WTC11 (cell line): ENCODE measurements at regions not wholly inside any gene's neighbourhood (a gene's known extent, or its start where the extent isn't known, plus 50 kb on each side); places are given as distances from the start of the nearest gene placed in this dataset.

Experiments used
- ATAC-seq: fragments of 200-7000 bp; cut with Tn5 transposase; 2 replicates; pipeline ENCODE4 v1.10.0; 2021; ENCODE audit warnings: mild to moderate bottlenecking, moderate library complexity
- CTCF ChIA-PET: fragments of 300-600 bp; sonication (Branson Sonifier 250); formaldehyde crosslinking; loops from one replicate; lab custom pipeline; 2021; ENCODE audit warnings: antibody characterized with exemption; lab: Charles Lee
- POLR2A ChIA-PET: fragments of 350-600 bp; sonication (Branson Sonifier 250); formaldehyde crosslinking; loops from one replicate; lab custom pipeline; 2021; ENCODE audit warnings: antibody characterized with exemption; lab: Charles Lee
- DNase-seq: peaks from one replicate; pipeline ENCODE4 v3.0.0; 2021; ENCODE audit warnings: low spot score
- H3K27ac Mint-ChIP-seq: 2 replicates; pipeline ENCODE4 v1.8.0; 2021; ENCODE audit warnings: mixed read lengths
- H3K27me3 Mint-ChIP-seq: 2 replicates; pipeline ENCODE4 v1.8.0; 2021; ENCODE audit warnings: low read depth, mild to moderate bottlenecking, moderate library complexity, mixed read lengths
- H3K36me3 Mint-ChIP-seq: 2 replicates; pipeline ENCODE4 v1.8.0; 2021; ENCODE audit warnings: mixed read lengths
- H3K4me1 Mint-ChIP-seq: 2 replicates; pipeline ENCODE4 v1.8.0; 2022; ENCODE audit warnings: mixed read lengths
- H3K4me3 Mint-ChIP-seq: 2 replicates; pipeline ENCODE4 v1.8.0; 2021; ENCODE audit warnings: mild to moderate bottlenecking, moderate library complexity, mixed read lengths
- H3K9me3 Mint-ChIP-seq: 2 replicates; pipeline ENCODE4 v1.8.0; 2021; ENCODE audit warnings: mixed read lengths
- CREB1 ChIP-seq: sonication (generic); formaldehyde crosslinking; IDR thresholded peaks from 2 replicates; pipeline ENCODE4 v1.8.0; 2023; ENCODE audit warnings: mild to moderate bottlenecking, missing genetic modification reagents
- EMX1 ChIP-seq: fragments of 250-450 bp; sonication (Bioruptor Pico); IDR thresholded peaks from 2 replicates; pipeline ENCODE4 v1.8.0; 2021; ENCODE audit warnings: mild to moderate bottlenecking
- FOXK1 ChIP-seq: sonication (generic); formaldehyde crosslinking; IDR thresholded peaks from 2 replicates; pipeline ENCODE4 v1.8.0; 2022; ENCODE audit warnings: mild to moderate bottlenecking, moderate library complexity, missing genetic modification reagents
- HMGA2 ChIP-seq: fragments of 250-450 bp; sonication (Bioruptor Pico); IDR thresholded peaks from 2 replicates; pipeline ENCODE4 v1.4.0; 2021; ENCODE audit warnings: mild to moderate bottlenecking, moderate library complexity
- JAZF1 ChIP-seq: fragments of 250-450 bp; sonication (Bioruptor Pico); IDR thresholded peaks from 2 replicates; pipeline ENCODE4 v1.9.0; 2021; ENCODE audit warnings: moderate library complexity, mild to moderate bottlenecking, inconsistent platforms
- JUN ChIP-seq: sonication (generic); formaldehyde crosslinking; IDR thresholded peaks from 2 replicates; pipeline ENCODE4 v1.8.0; 2023; ENCODE audit warnings: mild to moderate bottlenecking, missing genetic modification reagents
- MYBL2 ChIP-seq: sonication (generic); formaldehyde crosslinking; IDR thresholded peaks from 2 replicates; pipeline ENCODE4 v1.8.1; 2023; ENCODE audit warnings: mild to moderate bottlenecking, moderate library complexity, missing genetic modification reagents
- NR1H2 ChIP-seq: sonication (generic); formaldehyde crosslinking; IDR thresholded peaks from 2 replicates; pipeline ENCODE4 v1.9.0; 2021; ENCODE audit warnings: mild to moderate bottlenecking, moderate library complexity, missing genetic modification reagents
- PRRX2 ChIP-seq: fragments of 250-450 bp; sonication (Bioruptor Pico); IDR thresholded peaks from 2 replicates; pipeline ENCODE4 v1.8.0; 2021; ENCODE audit warnings: mild to moderate bottlenecking
- SMAD3 ChIP-seq: sonication (generic); formaldehyde crosslinking; IDR thresholded peaks from 2 replicates; pipeline ENCODE4 v1.8.0; 2022; ENCODE audit warnings: missing genetic modification reagents, mild to moderate bottlenecking, borderline replicate concordance
- SMAD4 ChIP-seq: sonication (generic); formaldehyde crosslinking; IDR thresholded peaks from 2 replicates; pipeline ENCODE4 v1.8.0; 2022; ENCODE audit warnings: mild to moderate bottlenecking, missing genetic modification reagents
- ZNF138 ChIP-seq: sonication (generic); formaldehyde crosslinking; conservative IDR thresholded peaks from 2 replicates; pipeline ENCODE4 v1.8.1; 2022; ENCODE audit warnings: mild to moderate bottlenecking, moderate library complexity, missing genetic modification reagents
- ZNF396 ChIP-seq: fragments of 250-450 bp; sonication (Bioruptor Pico); IDR thresholded peaks from 2 replicates; pipeline ENCODE4 v1.8.0; 2021; ENCODE audit warnings: mild to moderate bottlenecking, moderate library complexity, borderline replicate concordance
- ZNF423 ChIP-seq: fragments of 250-450 bp; sonication (Bioruptor Pico); IDR thresholded peaks from 2 replicates; pipeline ENCODE4 v2.1.2; 2022; ENCODE audit warnings: mild to moderate bottlenecking, moderate library complexity
- TF ChIP-seq, protein P1 (sequence below): sonication (generic); formaldehyde crosslinking; IDR thresholded peaks from 2 replicates; pipeline ENCODE4 v1.8.0; 2022; ENCODE audit warnings: mild to moderate bottlenecking, missing genetic modification reagents
- TF ChIP-seq, protein P2 (sequence below): sonication (generic); formaldehyde crosslinking; IDR thresholded peaks from 2 replicates; pipeline ENCODE4 v1.8.1; 2023; ENCODE audit warnings: mild to moderate bottlenecking, missing genetic modification reagents, borderline replicate concordance
- TF ChIP-seq, protein P3 (sequence below): fragments of 250-450 bp; sonication (Bioruptor Pico); IDR thresholded peaks from 2 replicates; pipeline ENCODE4 v1.9.0; 2021; ENCODE audit warnings: mild to moderate bottlenecking
- TF ChIP-seq, protein P4 (sequence below): sonication (generic); formaldehyde crosslinking; conservative IDR thresholded peaks from 2 replicates; pipeline ENCODE4 v1.8.1; 2022; ENCODE audit warnings: mild to moderate bottlenecking, missing genetic modification reagents
- TF ChIP-seq, protein P5 (sequence below): sonication (generic); formaldehyde crosslinking; IDR thresholded peaks from 2 replicates; pipeline ENCODE4 v1.8.1; 2022; ENCODE audit warnings: low read depth, mild to moderate bottlenecking, moderate library complexity, missing genetic modification reagents, borderline replicate concordance
- TF ChIP-seq, protein P6 (sequence below): fragments of 250-450 bp; sonication (Bioruptor Pico); IDR thresholded peaks from 2 replicates; pipeline ENCODE4 v1.9.0; 2021; ENCODE audit warnings: mild to moderate bottlenecking, borderline replicate concordance
- TF ChIP-seq, protein P7 (sequence below): sonication (generic); formaldehyde crosslinking; IDR thresholded peaks from 2 replicates; pipeline ENCODE4 v1.8.0; 2023; ENCODE audit warnings: missing genetic modification reagents

DNA sequence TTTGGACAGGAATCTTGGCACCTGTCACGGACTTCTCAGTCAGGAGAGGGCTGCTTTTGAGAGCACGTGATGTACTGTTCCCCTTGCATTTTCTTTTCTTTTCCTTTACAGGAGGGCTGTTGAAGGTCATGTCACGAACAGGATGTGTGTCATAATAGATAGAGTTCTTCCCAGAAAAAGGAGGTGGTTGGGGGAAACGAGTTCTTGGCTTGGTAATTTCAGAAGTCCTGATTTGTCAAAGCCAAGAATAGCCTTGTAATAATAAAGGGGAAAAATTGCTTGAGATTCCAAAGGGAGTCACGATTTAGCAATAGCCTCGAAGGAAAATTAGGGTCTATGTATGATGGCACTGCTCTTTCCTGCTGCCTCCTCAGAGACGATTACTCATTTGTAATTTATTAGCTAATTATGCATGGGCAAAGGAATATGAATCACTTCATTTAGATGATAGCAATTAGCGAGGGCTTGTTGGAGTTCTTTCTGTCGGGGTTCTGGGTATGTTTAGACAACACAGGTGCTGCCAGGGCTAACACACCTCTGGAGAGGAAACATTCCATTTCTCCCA is 277.7 kb upstream of the N4BP1 start:
- ChIA-PET POLR2A (no interaction called here), CTCF (interaction anchor here (1.2 kb wide), 1 partner anchor 24 kb away, joined by 5 read pairs; no protein-coding TSS in a partner anchor)
- DNase-seq (no peak), ATAC-seq (no peak)
- peaks cover 11% of the 10 kb centered on the region for H3K4me1 Mint-ChIP-seq
- TF ChIP-seq EMX1 (CRISPR knock-in tag) (no peak), FOXK1 (CRISPR knock-in tag) (no peak), HMGA2 (CRISPR knock-in tag) (no peak), SMAD4 (CRISPR knock-in tag) (no peak), ZNF396 (CRISPR knock-in tag) (no peak), SMAD3 (CRISPR knock-in tag) (no peak), JAZF1 (no peak), NR1H2 (no peak), CREB1 (CRISPR knock-in tag) (no peak), PRRX2 (CRISPR knock-in tag) (no peak), ZNF423 (CRISPR knock-in tag) (no peak), MYBL2 (CRISPR knock-in tag) (no peak)
- TF ChIP-seq, protein P1, sequence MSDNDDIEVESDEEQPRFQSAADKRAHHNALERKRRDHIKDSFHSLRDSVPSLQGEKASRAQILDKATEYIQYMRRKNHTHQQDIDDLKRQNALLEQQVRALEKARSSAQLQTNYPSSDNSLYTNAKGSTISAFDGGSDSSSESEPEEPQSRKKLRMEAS, result no peak
- TF ChIP-seq, protein P2, sequence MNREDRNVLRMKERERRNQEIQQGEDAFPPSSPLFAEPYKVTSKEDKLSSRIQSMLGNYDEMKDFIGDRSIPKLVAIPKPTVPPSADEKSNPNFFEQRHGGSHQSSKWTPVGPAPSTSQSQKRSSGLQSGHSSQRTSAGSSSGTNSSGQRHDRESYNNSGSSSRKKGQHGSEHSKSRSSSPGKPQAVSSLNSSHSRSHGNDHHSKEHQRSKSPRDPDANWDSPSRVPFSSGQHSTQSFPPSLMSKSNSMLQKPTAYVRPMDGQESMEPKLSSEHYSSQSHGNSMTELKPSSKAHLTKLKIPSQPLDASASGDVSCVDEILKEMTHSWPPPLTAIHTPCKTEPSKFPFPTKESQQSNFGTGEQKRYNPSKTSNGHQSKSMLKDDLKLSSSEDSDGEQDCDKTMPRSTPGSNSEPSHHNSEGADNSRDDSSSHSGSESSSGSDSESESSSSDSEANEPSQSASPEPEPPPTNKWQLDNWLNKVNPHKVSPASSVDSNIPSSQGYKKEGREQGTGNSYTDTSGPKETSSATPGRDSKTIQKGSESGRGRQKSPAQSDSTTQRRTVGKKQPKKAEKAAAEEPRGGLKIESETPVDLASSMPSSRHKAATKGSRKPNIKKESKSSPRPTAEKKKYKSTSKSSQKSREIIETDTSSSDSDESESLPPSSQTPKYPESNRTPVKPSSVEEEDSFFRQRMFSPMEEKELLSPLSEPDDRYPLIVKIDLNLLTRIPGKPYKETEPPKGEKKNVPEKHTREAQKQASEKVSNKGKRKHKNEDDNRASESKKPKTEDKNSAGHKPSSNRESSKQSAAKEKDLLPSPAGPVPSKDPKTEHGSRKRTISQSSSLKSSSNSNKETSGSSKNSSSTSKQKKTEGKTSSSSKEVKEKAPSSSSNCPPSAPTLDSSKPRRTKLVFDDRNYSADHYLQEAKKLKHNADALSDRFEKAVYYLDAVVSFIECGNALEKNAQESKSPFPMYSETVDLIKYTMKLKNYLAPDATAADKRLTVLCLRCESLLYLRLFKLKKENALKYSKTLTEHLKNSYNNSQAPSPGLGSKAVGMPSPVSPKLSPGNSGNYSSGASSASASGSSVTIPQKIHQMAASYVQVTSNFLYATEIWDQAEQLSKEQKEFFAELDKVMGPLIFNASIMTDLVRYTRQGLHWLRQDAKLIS (CRISPR knock-in tag), result no peak
- TF ChIP-seq, protein P3, sequence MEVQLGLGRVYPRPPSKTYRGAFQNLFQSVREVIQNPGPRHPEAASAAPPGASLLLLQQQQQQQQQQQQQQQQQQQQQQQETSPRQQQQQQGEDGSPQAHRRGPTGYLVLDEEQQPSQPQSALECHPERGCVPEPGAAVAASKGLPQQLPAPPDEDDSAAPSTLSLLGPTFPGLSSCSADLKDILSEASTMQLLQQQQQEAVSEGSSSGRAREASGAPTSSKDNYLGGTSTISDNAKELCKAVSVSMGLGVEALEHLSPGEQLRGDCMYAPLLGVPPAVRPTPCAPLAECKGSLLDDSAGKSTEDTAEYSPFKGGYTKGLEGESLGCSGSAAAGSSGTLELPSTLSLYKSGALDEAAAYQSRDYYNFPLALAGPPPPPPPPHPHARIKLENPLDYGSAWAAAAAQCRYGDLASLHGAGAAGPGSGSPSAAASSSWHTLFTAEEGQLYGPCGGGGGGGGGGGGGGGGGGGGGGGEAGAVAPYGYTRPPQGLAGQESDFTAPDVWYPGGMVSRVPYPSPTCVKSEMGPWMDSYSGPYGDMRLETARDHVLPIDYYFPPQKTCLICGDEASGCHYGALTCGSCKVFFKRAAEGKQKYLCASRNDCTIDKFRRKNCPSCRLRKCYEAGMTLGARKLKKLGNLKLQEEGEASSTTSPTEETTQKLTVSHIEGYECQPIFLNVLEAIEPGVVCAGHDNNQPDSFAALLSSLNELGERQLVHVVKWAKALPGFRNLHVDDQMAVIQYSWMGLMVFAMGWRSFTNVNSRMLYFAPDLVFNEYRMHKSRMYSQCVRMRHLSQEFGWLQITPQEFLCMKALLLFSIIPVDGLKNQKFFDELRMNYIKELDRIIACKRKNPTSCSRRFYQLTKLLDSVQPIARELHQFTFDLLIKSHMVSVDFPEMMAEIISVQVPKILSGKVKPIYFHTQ (CRISPR knock-in tag), result no peak
- TF ChIP-seq, protein P4, sequence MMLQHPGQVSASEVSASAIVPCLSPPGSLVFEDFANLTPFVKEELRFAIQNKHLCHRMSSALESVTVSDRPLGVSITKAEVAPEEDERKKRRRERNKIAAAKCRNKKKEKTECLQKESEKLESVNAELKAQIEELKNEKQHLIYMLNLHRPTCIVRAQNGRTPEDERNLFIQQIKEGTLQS (CRISPR knock-in tag), result no peak
- peaks cover 4% of the 10 kb centered on the region for H3K9me3 Mint-ChIP-seq
- H3K27me3 Mint-ChIP-seq, result no peaks in the 10 kb centered on the region
- no peaks in the 10 kb centered on the region for H3K36me3 Mint-ChIP-seq
- no peak overlapping the region for H3K4me3 Mint-ChIP-seq
- H3K27ac Mint-ChIP-seq, result no peak overlapping the region

DNA sequence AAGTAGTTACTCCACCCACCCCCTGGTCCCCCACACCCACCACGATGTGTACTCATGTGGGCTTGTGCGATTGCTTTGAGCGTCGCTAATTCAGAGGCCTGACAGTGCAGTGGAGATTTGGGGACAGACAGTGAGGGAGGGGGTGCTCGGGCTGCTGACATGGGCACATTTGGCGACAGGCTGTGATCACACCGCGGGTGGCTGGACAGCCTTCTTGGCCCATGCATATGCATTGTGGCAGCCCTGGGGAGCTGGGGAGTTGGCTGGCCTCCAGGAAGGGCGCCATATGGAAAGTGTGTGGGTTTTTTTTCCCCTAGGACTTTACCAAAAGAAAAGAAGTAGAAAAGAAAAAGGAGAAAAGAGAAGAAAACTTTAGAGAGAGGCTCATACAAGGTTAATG is 275.5 kb upstream of the N4BP1 start:
- DNase-seq (no peak), ATAC-seq (no peak)
- H3K27me3 Mint-ChIP-seq, result no peaks in the 10 kb centered on the region
- no peak overlapping the region for H3K4me3 Mint-ChIP-seq
- peaks cover 9% of the 10 kb centered on the region for H3K4me1 Mint-ChIP-seq
- POLR2A ChIA-PET, result no interaction called here
- peaks cover 4% of the 10 kb centered on the region for H3K9me3 Mint-ChIP-seq
- H3K27ac Mint-ChIP-seq, result no peak overlapping the region
- no peaks in the 10 kb centered on the region for H3K36me3 Mint-ChIP-seq
- CTCF ChIA-PET, result no interaction called here
- TF ChIP-seq, protein P5, sequence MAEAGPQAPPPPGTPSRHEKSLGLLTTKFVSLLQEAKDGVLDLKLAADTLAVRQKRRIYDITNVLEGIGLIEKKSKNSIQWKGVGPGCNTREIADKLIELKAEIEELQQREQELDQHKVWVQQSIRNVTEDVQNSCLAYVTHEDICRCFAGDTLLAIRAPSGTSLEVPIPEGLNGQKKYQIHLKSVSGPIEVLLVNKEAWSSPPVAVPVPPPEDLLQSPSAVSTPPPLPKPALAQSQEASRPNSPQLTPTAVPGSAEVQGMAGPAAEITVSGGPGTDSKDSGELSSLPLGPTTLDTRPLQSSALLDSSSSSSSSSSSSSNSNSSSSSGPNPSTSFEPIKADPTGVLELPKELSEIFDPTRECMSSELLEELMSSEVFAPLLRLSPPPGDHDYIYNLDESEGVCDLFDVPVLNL, result no peak
- TF ChIP-seq, protein P6, sequence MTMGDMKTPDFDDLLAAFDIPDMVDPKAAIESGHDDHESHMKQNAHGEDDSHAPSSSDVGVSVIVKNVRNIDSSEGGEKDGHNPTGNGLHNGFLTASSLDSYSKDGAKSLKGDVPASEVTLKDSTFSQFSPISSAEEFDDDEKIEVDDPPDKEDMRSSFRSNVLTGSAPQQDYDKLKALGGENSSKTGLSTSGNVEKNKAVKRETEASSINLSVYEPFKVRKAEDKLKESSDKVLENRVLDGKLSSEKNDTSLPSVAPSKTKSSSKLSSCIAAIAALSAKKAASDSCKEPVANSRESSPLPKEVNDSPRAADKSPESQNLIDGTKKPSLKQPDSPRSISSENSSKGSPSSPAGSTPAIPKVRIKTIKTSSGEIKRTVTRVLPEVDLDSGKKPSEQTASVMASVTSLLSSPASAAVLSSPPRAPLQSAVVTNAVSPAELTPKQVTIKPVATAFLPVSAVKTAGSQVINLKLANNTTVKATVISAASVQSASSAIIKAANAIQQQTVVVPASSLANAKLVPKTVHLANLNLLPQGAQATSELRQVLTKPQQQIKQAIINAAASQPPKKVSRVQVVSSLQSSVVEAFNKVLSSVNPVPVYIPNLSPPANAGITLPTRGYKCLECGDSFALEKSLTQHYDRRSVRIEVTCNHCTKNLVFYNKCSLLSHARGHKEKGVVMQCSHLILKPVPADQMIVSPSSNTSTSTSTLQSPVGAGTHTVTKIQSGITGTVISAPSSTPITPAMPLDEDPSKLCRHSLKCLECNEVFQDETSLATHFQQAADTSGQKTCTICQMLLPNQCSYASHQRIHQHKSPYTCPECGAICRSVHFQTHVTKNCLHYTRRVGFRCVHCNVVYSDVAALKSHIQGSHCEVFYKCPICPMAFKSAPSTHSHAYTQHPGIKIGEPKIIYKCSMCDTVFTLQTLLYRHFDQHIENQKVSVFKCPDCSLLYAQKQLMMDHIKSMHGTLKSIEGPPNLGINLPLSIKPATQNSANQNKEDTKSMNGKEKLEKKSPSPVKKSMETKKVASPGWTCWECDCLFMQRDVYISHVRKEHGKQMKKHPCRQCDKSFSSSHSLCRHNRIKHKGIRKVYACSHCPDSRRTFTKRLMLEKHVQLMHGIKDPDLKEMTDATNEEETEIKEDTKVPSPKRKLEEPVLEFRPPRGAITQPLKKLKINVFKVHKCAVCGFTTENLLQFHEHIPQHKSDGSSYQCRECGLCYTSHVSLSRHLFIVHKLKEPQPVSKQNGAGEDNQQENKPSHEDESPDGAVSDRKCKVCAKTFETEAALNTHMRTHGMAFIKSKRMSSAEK, result no peak
- TF ChIP-seq JUN (CRISPR knock-in tag) (no peak), ZNF138 (CRISPR knock-in tag) (no peak)
- TF ChIP-seq, protein P7, sequence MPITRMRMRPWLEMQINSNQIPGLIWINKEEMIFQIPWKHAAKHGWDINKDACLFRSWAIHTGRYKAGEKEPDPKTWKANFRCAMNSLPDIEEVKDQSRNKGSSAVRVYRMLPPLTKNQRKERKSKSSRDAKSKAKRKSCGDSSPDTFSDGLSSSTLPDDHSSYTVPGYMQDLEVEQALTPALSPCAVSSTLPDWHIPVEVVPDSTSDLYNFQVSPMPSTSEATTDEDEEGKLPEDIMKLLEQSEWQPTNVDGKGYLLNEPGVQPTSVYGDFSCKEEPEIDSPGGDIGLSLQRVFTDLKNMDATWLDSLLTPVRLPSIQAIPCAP (CRISPR knock-in tag), result no peak
